Activated CD8-positive, alpha-beta memory T cell treated with anti-CD3 and anti-CD28 coated beads, Interleukin-2, amount 10 ng/mL, durations not matched to agents 7 days and 5 days (primary cell): ENCODE measurements at regions not wholly inside any gene's neighbourhood (a gene's known extent, or its start where the extent isn't known, plus 50 kb on each side); places are given as distances from the start of the nearest gene placed in this dataset.

ENCODE experiments used
- ATAC-seq: fragments of 150-1000 bp; cut with Tn5 transposase; one replicate; pipeline ENCODE4 v1.10.0; 2021; ENCODE audit warnings: moderate library complexity
- CTCF ChIA-PET: fragments of 350-600 bp; sonication (Branson Sonifier 250); formaldehyde crosslinking; loops from one replicate; lab custom pipeline; 2021; ENCODE audit warnings: antibody characterized with exemption; lab: Charles Lee
- DNase-seq: peaks from one replicate; pipeline ENCODE4 v3.0.0-alpha.2; 2020
- H3K27ac Mint-ChIP-seq: one replicate; pipeline ENCODE4 v1.8.0; 2021; ENCODE audit warnings: mild to moderate bottlenecking, mixed read lengths
- H3K27me3 Mint-ChIP-seq: one replicate; pipeline ENCODE4 v1.8.0; 2021; ENCODE audit warnings: mixed read lengths
- H3K36me3 Mint-ChIP-seq: one replicate; pipeline ENCODE4 v1.8.0; 2021; ENCODE audit warnings: mild to moderate bottlenecking, mixed read lengths
- H3K4me1 Mint-ChIP-seq: one replicate; pipeline ENCODE4 v1.8.0; 2021; ENCODE audit warnings: mixed read lengths
- H3K4me3 Mint-ChIP-seq: one replicate; pipeline ENCODE4 v1.8.0; 2021; ENCODE audit warnings: mild to moderate bottlenecking, moderate library complexity, mixed read lengths
- H3K9me3 Mint-ChIP-seq: one replicate; pipeline ENCODE4 v1.8.0; 2022; ENCODE audit warnings: low read depth, mixed read lengths

- DNase-seq (no peak), ATAC-seq (no peak)
- no peaks in the 10 kb centered on the region for H3K36me3 Mint-ChIP-seq
- CTCF ChIA-PET = no interaction called here
- no peaks in the 10 kb centered on the region for H3K4me1 Mint-ChIP-seq
- H3K9me3 Mint-ChIP-seq = no peaks in the 10 kb centered on the region
- H3K27ac Mint-ChIP-seq = no peak overlapping the region
- H3K27me3 Mint-ChIP-seq = peaks cover 10% of the 10 kb centered on the region
- H3K4me3 Mint-ChIP-seq = no peak overlapping the region
Measured at GRCh38 chr22:27420195-27420816, 381.2 kb downstream of the MN1 start.

GRCh38 chr22:27420817-27421361 is 380.7 kb downstream of the MN1 start:
- Mint-ChIP-seq H3K36me3 (no peaks in the 10 kb centered on the region), H3K9me3 (no peaks in the 10 kb centered on the region), H3K27me3 (peaks cover 10% of the 10 kb centered on the region), H3K27ac (no peak overlapping the region), H3K4me3 (no peak overlapping the region), H3K4me1 (no peaks in the 10 kb centered on the region)
- DNase-seq = no peak
- ATAC-seq = no peak
- CTCF ChIA-PET = no interaction called here

- CTCF ChIA-PET = no interaction called here
Measured at GRCh38 chr22:27422442-27422841, 379.1 kb downstream of the MN1 start.

GRCh38 chr22:27424319-27424718 is 377.2 kb downstream of the MN1 start:
- peaks cover 10% of the 10 kb centered on the region for H3K27me3 Mint-ChIP-seq
- no peak overlapping the region for H3K4me3 Mint-ChIP-seq
- DNase-seq (no peak), ATAC-seq (no peak)
- H3K36me3 Mint-ChIP-seq = no peaks in the 10 kb centered on the region
- no peak overlapping the region for H3K27ac Mint-ChIP-seq
- H3K9me3 Mint-ChIP-seq = no peaks in the 10 kb centered on the region
- CTCF ChIA-PET = no interaction called here
- no peaks in the 10 kb centered on the region for H3K4me1 Mint-ChIP-seq

More at GRCh38 chr22:27422442-27422841, 379.1 kb downstream of the MN1 start:
- peaks cover 10% of the 10 kb centered on the region for H3K27me3 Mint-ChIP-seq
- no peaks in the 10 kb centered on the region for H3K4me1 Mint-ChIP-seq
- DNase-seq (no peak), ATAC-seq (no peak)
- H3K36me3 Mint-ChIP-seq = no peaks in the 10 kb centered on the region
- H3K27ac Mint-ChIP-seq = no peak overlapping the region
- H3K9me3 Mint-ChIP-seq = no peaks in the 10 kb centered on the region
- H3K4me3 Mint-ChIP-seq = no peak overlapping the region

- H3K36me3 Mint-ChIP-seq = no peaks in the 10 kb centered on the region
- DNase-seq = no peak
- no peaks in the 10 kb centered on the region for H3K4me1 Mint-ChIP-seq
- H3K4me3 Mint-ChIP-seq = no peak overlapping the region
- H3K27me3 Mint-ChIP-seq = no peaks in the 10 kb centered on the region
- ATAC-seq = no peak
- peaks cover 4% of the 10 kb centered on the region for H3K9me3 Mint-ChIP-seq
- CTCF ChIA-PET = no interaction called here
- H3K27ac Mint-ChIP-seq = no peak overlapping the region
Measured at GRCh38 chr22:27429476-27429875, 372.1 kb downstream of the MN1 start.

- Mint-ChIP-seq H3K27me3 (no peaks in the 10 kb centered on the region), H3K4me1 (no peaks in the 10 kb centered on the region), H3K4me3 (no peak overlapping the region), H3K27ac (no peak overlapping the region), H3K9me3 (peaks cover 4% of the 10 kb centered on the region), H3K36me3 (no peaks in the 10 kb centered on the region)
- ATAC-seq (no peak), DNase-seq (no peak)
- CTCF ChIA-PET = no interaction called here
Measured at GRCh38 chr22:27431081-27431480, 370.5 kb downstream of the MN1 start.

GRCh38 chr22:27431896-27432295 is 369.7 kb downstream of the MN1 start:
- CTCF ChIA-PET = no interaction called here
- ATAC-seq = no peak

GRCh38 chr22:27433099-27433498 is 368.5 kb downstream of the MN1 start:
- DNase-seq (no peak), ATAC-seq (no peak)
- Mint-ChIP-seq H3K4me1 (no peaks in the 10 kb centered on the region), H3K27me3 (no peaks in the 10 kb centered on the region), H3K9me3 (peaks cover 4% of the 10 kb centered on the region), H3K4me3 (no peak overlapping the region), H3K27ac (no peak overlapping the region), H3K36me3 (no peaks in the 10 kb centered on the region)
- CTCF ChIA-PET = no interaction called here

More at GRCh38 chr22:27431896-27432295, 369.7 kb downstream of the MN1 start:
- DNase-seq = no peak
- Mint-ChIP-seq H3K27ac (no peak overlapping the region), H3K9me3 (peaks cover 4% of the 10 kb centered on the region), H3K36me3 (no peaks in the 10 kb centered on the region), H3K4me1 (no peaks in the 10 kb centered on the region), H3K27me3 (no peaks in the 10 kb centered on the region), H3K4me3 (no peak overlapping the region)

- Mint-ChIP-seq H3K27ac (no peak overlapping the region), H3K4me1 (no peaks in the 10 kb centered on the region), H3K27me3 (no peaks in the 10 kb centered on the region), H3K4me3 (no peak overlapping the region), H3K9me3 (peaks cover 4% of the 10 kb centered on the region), H3K36me3 (no peaks in the 10 kb centered on the region)
- no peak for ATAC-seq
- CTCF ChIA-PET = no interaction called here
- no peak for DNase-seq
Measured at GRCh38 chr22:27433585-27434190, 367.9 kb downstream of the MN1 start.

GRCh38 chr22:27434898-27435297 is 366.7 kb downstream of the MN1 start:
- CTCF ChIA-PET = no interaction called here

GRCh38 chr22:27435844-27436576 is 365.5 kb downstream of the MN1 start:
- H3K9me3 Mint-ChIP-seq = no peaks in the 10 kb centered on the region
- DNase-seq = no peak
- ATAC-seq = no peak
- CTCF ChIA-PET = no interaction called here
- H3K36me3 Mint-ChIP-seq = no peaks in the 10 kb centered on the region
- H3K4me3 Mint-ChIP-seq = no peak overlapping the region
- H3K27ac Mint-ChIP-seq = no peak overlapping the region
- H3K4me1 Mint-ChIP-seq = no peaks in the 10 kb centered on the region
- no peaks in the 10 kb centered on the region for H3K27me3 Mint-ChIP-seq

More at GRCh38 chr22:27434898-27435297, 366.7 kb downstream of the MN1 start:
- ATAC-seq = no peak
- DNase-seq = no peak
- Mint-ChIP-seq H3K4me3 (no peak overlapping the region), H3K9me3 (peaks cover 2% of the 10 kb centered on the region), H3K36me3 (no peaks in the 10 kb centered on the region), H3K4me1 (no peaks in the 10 kb centered on the region), H3K27ac (no peak overlapping the region), H3K27me3 (no peaks in the 10 kb centered on the region)

- CTCF ChIA-PET = no interaction called here
- DNase-seq (no peak), ATAC-seq (no peak)
- Mint-ChIP-seq H3K36me3 (no peaks in the 10 kb centered on the region), H3K4me3 (no peak overlapping the region), H3K9me3 (no peaks in the 10 kb centered on the region), H3K27me3 (no peaks in the 10 kb centered on the region), H3K4me1 (no peaks in the 10 kb centered on the region), H3K27ac (no peak overlapping the region)
Measured at GRCh38 chr22:27436591-27436990, 365.0 kb downstream of the MN1 start.

GRCh38 chr22:27437570-27437969 is 364.0 kb downstream of the MN1 start:
- Mint-ChIP-seq H3K27ac (no peak overlapping the region), H3K4me3 (no peak overlapping the region), H3K9me3 (no peaks in the 10 kb centered on the region), H3K36me3 (no peaks in the 10 kb centered on the region), H3K4me1 (no peaks in the 10 kb centered on the region), H3K27me3 (no peaks in the 10 kb centered on the region)
- CTCF ChIA-PET = no interaction called here
- DNase-seq (no peak), ATAC-seq (no peak)
